ENCODE measurements at regions not wholly inside any gene's neighbourhood (a gene's known extent, or its start where the extent isn't known, plus 50 kb on each side); places are given as distances from the start of the nearest gene placed in this dataset.

GRCh38 chr13:24093047-24093446 is 67.5 kb upstream of the SPATA13 start:
- no peak for TF ChIP-seq CTCF (IDR thresholded peaks at IDR 0.05)
- TF ChIP-seq EZH2 (IDR thresholded peaks at IDR 0.05; ENCODE audit: borderline replicate concordance, insufficient read depth, low read depth, low read length, poor library complexity, severe bottlenecking): no peak
